CD14-positive monocyte (primary cell): ENCODE measurements at regions not wholly inside any gene's neighbourhood (a gene's known extent, or its start where the extent isn't known, plus 50 kb on each side); places are given as distances from the start of the nearest gene placed in this dataset.

ENCODE experiments used
- DNase-seq, 3 donors: peaks; one replicate each; pipeline ENCODE4 v3.0.0-alpha.2; 2011 to 2022
- H2AFZ ChIP-seq: 2 replicates; pipeline ENCODE4 v1.6.0; 2012; ENCODE audit warnings: mild to moderate bottlenecking, low read depth, low read length, inconsistent platforms; ENCODE audit not compliant: insufficient read depth, poor library complexity, severe bottlenecking
- H3K27ac ChIP-seq, 2 donors: 1 replicate in 1 of 2; 2 replicates in 1 of 2; pipeline ENCODE4 v1.5.1; 2012 to 2013; ENCODE audit warnings: low read length in 2 of 2, control low read depth in 1 of 2, inconsistent platforms in 1 of 2, low read depth in 1 of 2, mild to moderate bottlenecking in 1 of 2
- H3K27me3 ChIP-seq, 2 donors: one replicate each; pipeline versions ENCODE4 v1.6.0 to v1.6.1; 2011 to 2013; ENCODE audit warnings: low read length in 2 of 2; ENCODE audit not compliant: control insufficient read depth in 2 of 2, insufficient read depth in 2 of 2
- H3K36me3 ChIP-seq, 2 donors: replicated peaks in 1 of 2; 1 replicate in 1 of 2; 2 replicates in 1 of 2; pipeline versions ENCODE4 v1.5.1 to v1.6.1; 2012 to 2013; ENCODE audit warnings: low read length in 2 of 2, control low read depth in 1 of 2, inconsistent platforms in 1 of 2, mild to moderate bottlenecking in 1 of 2; ENCODE audit not compliant: insufficient read depth in 2 of 2, control insufficient read depth in 1 of 2
- H3K4me1 ChIP-seq, 2 donors: 1 replicate in 1 of 2; 2 replicates in 1 of 2; pipeline versions ENCODE4 v1.5.1 to v1.6.1; 2012 to 2013; ENCODE audit warnings: low read length in 2 of 2, control low read depth in 1 of 2, inconsistent platforms in 1 of 2, mild to moderate bottlenecking in 1 of 2, moderate library complexity in 1 of 2; ENCODE audit not compliant: insufficient read depth in 2 of 2, control insufficient read depth in 1 of 2
- H3K4me2 ChIP-seq: replicated peaks from 2 replicates; pipeline ENCODE3; 2012; ENCODE audit warnings: low read length, moderate library complexity, mild to moderate bottlenecking; ENCODE audit not compliant: poor library complexity, severe bottlenecking; ENCODE audit errors: extremely low read depth
- H3K4me3 ChIP-seq, 3 experiments: fragments of 200-600 bp in 1 of 3; sonication (generic) in 1 of 3; replicated peaks in 1 of 3; 1 replicate in 2 of 3; 2 replicates in 1 of 3; pipeline ENCODE4 v1.5.1; 2011 to 2013; ENCODE audit warnings: low read length in 3 of 3, mild to moderate bottlenecking in 3 of 3, control low read depth in 2 of 3, low read depth in 2 of 3, inconsistent platforms in 1 of 3, moderate library complexity in 1 of 3
- H3K79me2 ChIP-seq: 2 replicates; pipeline ENCODE4 v1.6.0; 2012; ENCODE audit warnings: mild to moderate bottlenecking, control low read depth, inconsistent platforms, low read length, moderate library complexity; ENCODE audit not compliant: insufficient read depth
- H3K9ac ChIP-seq: 2 replicates; pipeline ENCODE4 v1.6.0; 2017; ENCODE audit warnings: low read length, mild to moderate bottlenecking; ENCODE audit not compliant: insufficient read depth, poor library complexity, severe bottlenecking
- H3K9me3 ChIP-seq, 2 donors: replicated peaks in 1 of 2; 1 replicate in 1 of 2; 2 replicates in 1 of 2; pipeline versions ENCODE4 v1.5.1 to v1.6.1; 2012 to 2013; ENCODE audit warnings: low read length in 2 of 2, control low read depth in 1 of 2; ENCODE audit not compliant: control insufficient read depth in 1 of 2, insufficient read depth in 1 of 2
- H4K20me1 ChIP-seq: 2 replicates; pipeline ENCODE4 v1.6.0; 2012; ENCODE audit warnings: mild to moderate bottlenecking, low read length, control low read depth, moderate library complexity; ENCODE audit not compliant: insufficient read depth
- H3K27ac Mint-ChIP-seq, 7 donors: one replicate each; pipeline ENCODE4 v1.8.0; 2020; ENCODE audit warnings: mild to moderate bottlenecking in 7 of 7, mixed read lengths in 7 of 7, moderate library complexity in 6 of 7, inconsistent platforms in 2 of 7
- H3K27me3 Mint-ChIP-seq, 3 donors: one replicate each; pipeline ENCODE4 v1.8.0; 2021 to 2022; ENCODE audit warnings: low read depth in 3 of 3, mild to moderate bottlenecking in 3 of 3, mixed read lengths in 3 of 3, moderate library complexity in 3 of 3, inconsistent platforms in 1 of 3
- H3K36me3 Mint-ChIP-seq, 2 donors: one replicate each; pipeline ENCODE4 v1.8.0; 2020; ENCODE audit warnings: mixed read lengths in 2 of 2, inconsistent platforms in 1 of 2, mild to moderate bottlenecking in 1 of 2
- H3K4me1 Mint-ChIP-seq: one replicate; pipeline ENCODE4 v1.8.0; 2020; ENCODE audit warnings: mild to moderate bottlenecking, mixed read lengths
- H3K4me3 Mint-ChIP-seq, 2 donors: one replicate each; pipeline ENCODE4 v1.8.0; 2020; ENCODE audit warnings: mild to moderate bottlenecking in 2 of 2, mixed read lengths in 2 of 2, moderate library complexity in 1 of 2
- H3K9me3 Mint-ChIP-seq, 7 donors: one replicate each; pipeline ENCODE4 v1.8.0; 2020 to 2022; ENCODE audit warnings: mixed read lengths in 7 of 7, mild to moderate bottlenecking in 6 of 7, moderate library complexity in 6 of 7, inconsistent platforms in 2 of 7
- WGBS: methylation state at CpG from one replicate; pipeline ENCODE4 v1.1.5; 2013; ENCODE audit warnings: missing lambda C conversion rate; ENCODE audit not compliant: insufficient coverage; 5-methylcytosine and 5-hydroxymethylcytosine counted together
- intact Hi-C, 2 donors: fragments of 100-400 bp; cut with micrococcal nuclease; formaldehyde crosslinking; loops; one replicate each; pipeline versions ENCODE4 v1.15.0 to v1.15.1; 2023
- TF ChIP-seq, protein P1 (sequence below): fragments of 200-600 bp; IDR thresholded peaks from one replicate; pipeline ENCODE4 v1.8.0; 2022; ENCODE audit warnings: antibody characterized with exemption, mild to moderate bottlenecking

- Histone ChIP-seq H3K4me1 (no peaks in the 10 kb centered on the region), H3K4me3 (no peak overlapping the region), H3K79me2 (no peaks in the 10 kb centered on the region), H3K9ac (no peak overlapping the region), H3K36me3 (no peaks in the 10 kb centered on the region), H2AFZ (no peak overlapping the region), H3K27ac (no peak overlapping the region), H3K27me3 (no peaks in the 10 kb centered on the region), H4K20me1 (no peaks in the 10 kb centered on the region), H3K4me2 (no peak overlapping the region), H3K9me3 (peaks cover 0 to 5% of the 10 kb centered on the region in 2 donors)
- H3K36me3 Mint-ChIP-seq, result no peaks in the 10 kb centered on the region
- intact Hi-C loops, result no loop called here
- no peak overlapping the region for H3K4me3 Mint-ChIP-seq
- no peak overlapping the region for H3K27ac Mint-ChIP-seq
- H3K4me1 Mint-ChIP-seq, result no peaks in the 10 kb centered on the region
- no peak for DNase-seq
- H3K9me3 Mint-ChIP-seq, result peaks cover 2 to 8% (median 4%) of the 10 kb centered on the region in 7 donors
- H3K27me3 Mint-ChIP-seq, result peaks cover 1 to 5% (median 3%) of the 10 kb centered on the region in 3 donors
- 100% methylated on average over 2 of the region's 3 CpGs for WGBS
- TF ChIP-seq, protein P1, sequence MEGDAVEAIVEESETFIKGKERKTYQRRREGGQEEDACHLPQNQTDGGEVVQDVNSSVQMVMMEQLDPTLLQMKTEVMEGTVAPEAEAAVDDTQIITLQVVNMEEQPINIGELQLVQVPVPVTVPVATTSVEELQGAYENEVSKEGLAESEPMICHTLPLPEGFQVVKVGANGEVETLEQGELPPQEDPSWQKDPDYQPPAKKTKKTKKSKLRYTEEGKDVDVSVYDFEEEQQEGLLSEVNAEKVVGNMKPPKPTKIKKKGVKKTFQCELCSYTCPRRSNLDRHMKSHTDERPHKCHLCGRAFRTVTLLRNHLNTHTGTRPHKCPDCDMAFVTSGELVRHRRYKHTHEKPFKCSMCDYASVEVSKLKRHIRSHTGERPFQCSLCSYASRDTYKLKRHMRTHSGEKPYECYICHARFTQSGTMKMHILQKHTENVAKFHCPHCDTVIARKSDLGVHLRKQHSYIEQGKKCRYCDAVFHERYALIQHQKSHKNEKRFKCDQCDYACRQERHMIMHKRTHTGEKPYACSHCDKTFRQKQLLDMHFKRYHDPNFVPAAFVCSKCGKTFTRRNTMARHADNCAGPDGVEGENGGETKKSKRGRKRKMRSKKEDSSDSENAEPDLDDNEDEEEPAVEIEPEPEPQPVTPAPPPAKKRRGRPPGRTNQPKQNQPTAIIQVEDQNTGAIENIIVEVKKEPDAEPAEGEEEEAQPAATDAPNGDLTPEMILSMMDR, result no peak
These were observed 233.9 kb downstream of the RPS24 start for GRCh38 chr10:78267598-78267997.

GRCh38 chr10:78269060-78269459, 235.4 kb downstream of the RPS24 start:
- Mint-ChIP-seq H3K9me3 (peaks cover 2 to 11% (median 4%) of the 10 kb centered on the region in 7 donors), H3K36me3 (no peaks in the 10 kb centered on the region), H3K27me3 (peaks cover 1 to 8% (median 3%) of the 10 kb centered on the region in 3 donors), H3K4me1 (no peaks in the 10 kb centered on the region), H3K27ac (peak overlapping the region in 1 of 7 donors; percentile 3), H3K4me3 (no peak overlapping the region)
- Histone ChIP-seq H3K79me2 (no peaks in the 10 kb centered on the region), H3K9me3 (peaks cover 0 to 5% of the 10 kb centered on the region in 2 donors), H3K4me1 (no peaks in the 10 kb centered on the region), H3K4me3 (no peak overlapping the region), H3K27me3 (no peaks in the 10 kb centered on the region), H3K36me3 (no peaks in the 10 kb centered on the region), H3K9ac (no peak overlapping the region), H3K27ac (no peak overlapping the region), H2AFZ (no peak overlapping the region), H4K20me1 (no peaks in the 10 kb centered on the region), H3K4me2 (no peak overlapping the region)
- intact Hi-C loops, result no loop called here
- no CpG with 5 or more reads among the region's 2 CpGs for WGBS
- no peak for DNase-seq
- TF ChIP-seq, protein P1, result no peak
